Heart right ventricle (tissue), 16 donors: ENCODE measurements at regions not wholly inside any gene's neighbourhood (a gene's known extent, or its start where the extent isn't known, plus 50 kb on each side); places are given as distances from the start of the nearest gene placed in this dataset.

ENCODE experiments used
- ATAC-seq, 8 donors: fragments of 200-7000 bp; cut with Tn5 transposase; one replicate each; pipeline ENCODE4 v1.9.1; 2020; ENCODE audit warnings: mild to moderate bottlenecking in 8 of 8, moderate library complexity in 8 of 8, moderate number of reproducible peaks in 1 of 8
- DNase-seq, 2 donors: peaks; one replicate each; pipeline ENCODE4 v3.0.0-alpha.2; 2020
- H3K27ac ChIP-seq, 10 donors: fragments of 200-600 bp; sonication (generic) in 2 of 10; one replicate each; pipeline versions ENCODE4 v1.5.0 to v1.8.0; 2020 to 2022; ENCODE audit warnings: mild to moderate bottlenecking in 3 of 10
- H3K27me3 ChIP-seq, 7 donors: fragments of 200-600 bp; one replicate each; pipeline ENCODE4 v1.8.0; 2021 to 2022; ENCODE audit warnings: mild to moderate bottlenecking in 2 of 7
- H3K36me3 ChIP-seq, 9 donors: fragments of 200-600 bp; sonication (generic) in 1 of 9; one replicate each; pipeline versions ENCODE4 v1.5.0 to v1.8.0; 2020 to 2022; ENCODE audit warnings: mild to moderate bottlenecking in 2 of 9
- H3K4me1 ChIP-seq, 9 donors: fragments of 200-600 bp; sonication (generic) in 1 of 9; one replicate each; pipeline versions ENCODE4 v1.5.0 to v1.8.0; 2020 to 2022; ENCODE audit warnings: mild to moderate bottlenecking in 4 of 9
- H3K4me3 ChIP-seq, 10 donors: fragments of 200-600 bp; sonication (generic) in 2 of 10; one replicate each; pipeline versions ENCODE4 v1.5.0 to v1.8.0; 2020 to 2022; ENCODE audit warnings: mild to moderate bottlenecking in 7 of 10, moderate library complexity in 2 of 10
- H3K9me3 ChIP-seq, 11 donors: fragments of 200-600 bp in 10 of 11; sonication (generic) in 2 of 11; one replicate each; pipeline versions ENCODE4 v1.5.0 to v1.8.0; 2013 to 2022; ENCODE audit warnings: mild to moderate bottlenecking in 2 of 11, control low read depth in 1 of 11, moderate library complexity in 1 of 11
- CTCF ChIP-seq, 9 donors: fragments of 200-600 bp; sonication (generic) in 2 of 9; IDR thresholded peaks; one replicate each; pipeline versions ENCODE4 v1.5.0 to v1.8.0; 2021 to 2022; ENCODE audit warnings: antibody characterized with exemption in 9 of 9, mild to moderate bottlenecking in 5 of 9, moderate library complexity in 1 of 9
- WGBS, 2 donors: extraction: QIAGEN DNeasy Blood & Tissue Kit; methylation state at CpG; one replicate each; pipeline ENCODE4 v1.1.7; 2013; ENCODE audit warnings: inconsistent platforms in 1 of 2; 5-methylcytosine and 5-hydroxymethylcytosine counted together
- intact Hi-C, 10 donors: fragments of 100-400 bp; cut with DNase I; formaldehyde crosslinking; loops; one replicate each; pipeline versions ENCODE4 v1.11.1 to v1.14.2; 2022
- donor health status: Arrhythmogenic right ventricular cardiomyopathy.
- donor health status: ischemic (EF 13 %, LVEDD 7.1; RV severe dilation, severe dysfunction).
- donor health status: healthy with polysubstance abuse.
- donor health status: DM: no; HTN: yes; CAD: no.
- donor health status: DM: no; HTN: no; CAD: no.
- donor health status: ischemic (EF 25% LVEDD 6.9; RV normal size, moderate dysfunction).
- donor health status: ischemic (EF 25% LVEDD 5.7; RV mildly dilated, moderate dysfunction).
- donor health status: healthy.
- donor health status: DM: yes; HTN: yes; CAD: no.
- donor health status: Ischemic cardiomyopathy.
- donor health status: ischemic (EF 35%, LVEDD 5.7; RV mildly dilated, moderate dysfunction).
- donor health status: nonischemic (EF 11% LVEDD 7.7; RV severe dilation, severe dysfunction).
- donor health status: DM: yes; HTN: yes; CAD: no.
- donor health status: PGD.
- donor health status: ischemic (EF 29% LVEDD 5.4; RV normal size, mild dysfunction).
- donor health status: nonischemic (EF 23%, LVEDD 6.1; RV moderate dilation, normal function).

GRCh38 chr9:81498576-81498975 lies 190.8 kb downstream of the TLE1 start:
- TF ChIP-seq CTCF (IDR thresholded peaks at IDR 0.05): no peak
- Histone ChIP-seq H3K9me3 (no peaks in the 10 kb centered on the region), H3K27me3 (no peaks in the 10 kb centered on the region), H3K27ac (peak overlapping the region in 2 of 10 donors; percentile 11 to 33), H3K36me3 (no peaks in the 10 kb centered on the region), H3K4me3 (no peak overlapping the region), H3K4me1 (peaks cover 0 to 21% (median 10%) of the 10 kb centered on the region in 9 donors)
- DNase-seq (no peak), ATAC-seq (no peak)
- 62 to 75% methylated on average over 5 of the region's 5 CpGs for WGBS, 2 donors
- intact Hi-C loops: no loop called here

GRCh38 chr9:81497091-81497490 lies 192.3 kb downstream of the TLE1 start:
- no peak overlapping the region for H3K27ac ChIP-seq
- WGBS, 2 donors: 19 to 30% methylated on average over 1 of the region's 1 CpG
- ATAC-seq (no peak), DNase-seq (no peak)
- peaks cover 0 to 21% (median 10%) of the 10 kb centered on the region in 9 donors for H3K4me1 ChIP-seq
- TF ChIP-seq CTCF (IDR thresholded peaks at IDR 0.05): no peak
- no peak overlapping the region for H3K4me3 ChIP-seq
- no peaks in the 10 kb centered on the region for H3K36me3 ChIP-seq
- intact Hi-C loops: no loop called here
- H3K27me3 ChIP-seq: no peaks in the 10 kb centered on the region
- H3K9me3 ChIP-seq: no peaks in the 10 kb centered on the region

- Histone ChIP-seq H3K27ac (no peak overlapping the region), H3K36me3 (no peaks in the 10 kb centered on the region), H3K9me3 (no peaks in the 10 kb centered on the region), H3K27me3 (no peaks in the 10 kb centered on the region), H3K4me1 (peaks cover 0 to 4% (median 0%) of the 10 kb centered on the region in 9 donors), H3K4me3 (no peak overlapping the region)
- DNase-seq: no peak
- no peak for TF ChIP-seq CTCF (IDR thresholded peaks at IDR 0.05)
- intact Hi-C loops: no loop called here
- no peak for ATAC-seq
- WGBS, 2 donors: 53 to 55% methylated on average over 1 of the region's 1 CpG
Measured at GRCh38 chr9:81492710-81493447, 196.5 kb downstream of the TLE1 start.

- H3K27ac ChIP-seq: no peak overlapping the region
- H3K36me3 ChIP-seq: no peaks in the 10 kb centered on the region
- DNase-seq (no peak), ATAC-seq (no peak)
- no peaks in the 10 kb centered on the region for H3K27me3 ChIP-seq
- H3K4me1 ChIP-seq: peaks cover 0 to 4% (median 0%) of the 10 kb centered on the region in 9 donors
- intact Hi-C loops: no loop called here
- H3K9me3 ChIP-seq: peaks cover 0 to 8% (median 0%) of the 10 kb centered on the region in 11 donors
- TF ChIP-seq CTCF (IDR thresholded peaks at IDR 0.05): no peak
- H3K4me3 ChIP-seq: no peak overlapping the region
- 95 to 97% methylated on average over 5 of the region's 5 CpGs for WGBS, 2 donors
Measured at GRCh38 chr9:81490605-81491331, 198.6 kb downstream of the TLE1 start.
